NB4 (cell line): ENCODE measurements at regions not wholly inside any gene's neighbourhood (a gene's known extent, or its start where the extent isn't known, plus 50 kb on each side); places are given as distances from the start of the nearest gene placed in this dataset.

Source experiments
- DNase-seq: peaks from one replicate; pipeline ENCODE4 v3.0.0; 2010; ENCODE audit warnings: low read depth
- H3K4me3 ChIP-seq: one replicate; pipeline ENCODE4 v1.5.1; 2011; ENCODE audit warnings: mild to moderate bottlenecking, low read depth, low read length, moderate library complexity
- CTCF ChIP-seq: IDR thresholded peaks from one replicate; pipeline ENCODE4 v1.5.1; 2012; ENCODE audit warnings: low read depth, low read length
- MAX ChIP-seq: IDR thresholded peaks from 2 replicates; pipeline ENCODE4 v1.6.1; 2011; ENCODE audit warnings: low read depth, low read length
- MYC ChIP-seq: IDR thresholded peaks from 2 replicates; pipeline ENCODE4 v1.6.1; 2011; ENCODE audit warnings: low read depth, low read length
- POLR2A ChIP-seq: IDR thresholded peaks from 2 replicates; pipeline ENCODE4 v1.6.1; 2011; ENCODE audit warnings: mild to moderate bottlenecking; ENCODE audit not compliant: insufficient read length; ENCODE audit errors: extremely low read depth

- H3K4me3 ChIP-seq: no peak overlapping the region
- no peak for DNase-seq
- no peak for TF ChIP-seq MAX
- TF ChIP-seq POLR2A: no peak
- TF ChIP-seq CTCF: no peak
- no peak for TF ChIP-seq MYC
These were observed 235.0 kb downstream of the PTGER3 start for GRCh38 chr1:70812442-70813109.

GRCh38 chr1:70818401-70818800, 229.2 kb downstream of the PTGER3 start:
- TF ChIP-seq CTCF (no peak), MAX (no peak), MYC (no peak), POLR2A (no peak)

GRCh38 chr1:70819231-70819630, 228.4 kb downstream of the PTGER3 start:
- DNase-seq: no peak
- H3K4me3 ChIP-seq: no peak overlapping the region
- TF ChIP-seq POLR2A (no peak), MYC (no peak), MAX (no peak), CTCF (no peak)

More at GRCh38 chr1:70818401-70818800, 229.2 kb downstream of the PTGER3 start:
- H3K4me3 ChIP-seq: no peak overlapping the region
- DNase-seq: no peak

GRCh38 chr1:70819785-70820184, 227.8 kb downstream of the PTGER3 start:
- no peak for DNase-seq
- no peak overlapping the region for H3K4me3 ChIP-seq
- TF ChIP-seq MYC (no peak), MAX (no peak), CTCF (no peak), POLR2A (no peak)

GRCh38 chr1:70820396-70820795, 227.2 kb downstream of the PTGER3 start:
- no peak overlapping the region for H3K4me3 ChIP-seq
- no peak for DNase-seq
- TF ChIP-seq MAX: no peak
- no peak for TF ChIP-seq POLR2A
- TF ChIP-seq MYC: no peak
- no peak for TF ChIP-seq CTCF
